ENCODE measurements at regions not wholly inside any gene's neighbourhood (a gene's known extent, or its start where the extent isn't known, plus 50 kb on each side); places are given as distances from the start of the nearest gene placed in this dataset.

DNA sequence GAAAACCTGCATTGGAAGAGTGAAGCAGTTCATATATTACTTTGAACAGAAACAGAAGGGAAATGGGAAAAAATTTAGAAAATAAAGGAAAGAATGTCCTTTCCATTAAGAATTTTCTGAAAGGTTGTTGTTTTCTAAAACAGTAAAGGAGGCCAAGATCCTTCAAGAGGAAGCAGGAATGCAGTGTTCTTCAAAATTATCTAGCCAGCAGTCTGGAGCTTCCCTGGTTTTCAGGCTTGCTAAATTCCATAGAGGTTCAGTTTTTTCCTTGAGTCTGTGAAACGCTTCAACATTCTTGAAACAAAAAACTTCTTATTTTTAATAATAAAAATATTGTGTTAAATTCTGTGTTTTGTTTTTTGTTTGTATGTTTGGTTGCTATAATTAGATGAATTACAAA lies 189.0 kb upstream of the ANO3 start:
- no peak for TF ChIP-seq GABPB1 (CRISPR knock-in tag; IDR thresholded peaks at IDR 0.05)
- TF ChIP-seq FOXJ3 (CRISPR knock-in tag; IDR thresholded peaks at IDR 0.05; ENCODE audit: borderline replicate concordance), result no peak
- TF ChIP-seq E2F4 (CRISPR knock-in tag; IDR thresholded peaks at IDR 0.05; ENCODE audit: borderline replicate concordance, low read depth), result no peak
- TF ChIP-seq NR2C2 (CRISPR knock-in tag; IDR thresholded peaks at IDR 0.05), result no peak
- TF ChIP-seq, protein P1, sequence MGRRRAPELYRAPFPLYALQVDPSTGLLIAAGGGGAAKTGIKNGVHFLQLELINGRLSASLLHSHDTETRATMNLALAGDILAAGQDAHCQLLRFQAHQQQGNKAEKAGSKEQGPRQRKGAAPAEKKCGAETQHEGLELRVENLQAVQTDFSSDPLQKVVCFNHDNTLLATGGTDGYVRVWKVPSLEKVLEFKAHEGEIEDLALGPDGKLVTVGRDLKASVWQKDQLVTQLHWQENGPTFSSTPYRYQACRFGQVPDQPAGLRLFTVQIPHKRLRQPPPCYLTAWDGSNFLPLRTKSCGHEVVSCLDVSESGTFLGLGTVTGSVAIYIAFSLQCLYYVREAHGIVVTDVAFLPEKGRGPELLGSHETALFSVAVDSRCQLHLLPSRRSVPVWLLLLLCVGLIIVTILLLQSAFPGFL (CRISPR knock-in tag; IDR thresholded peaks at IDR 0.05; ENCODE audit: borderline replicate concordance), result no peak
- TF ChIP-seq ZNF121 (CRISPR knock-in tag; IDR thresholded peaks at IDR 0.05), result no peak
- TF ChIP-seq, protein P2, sequence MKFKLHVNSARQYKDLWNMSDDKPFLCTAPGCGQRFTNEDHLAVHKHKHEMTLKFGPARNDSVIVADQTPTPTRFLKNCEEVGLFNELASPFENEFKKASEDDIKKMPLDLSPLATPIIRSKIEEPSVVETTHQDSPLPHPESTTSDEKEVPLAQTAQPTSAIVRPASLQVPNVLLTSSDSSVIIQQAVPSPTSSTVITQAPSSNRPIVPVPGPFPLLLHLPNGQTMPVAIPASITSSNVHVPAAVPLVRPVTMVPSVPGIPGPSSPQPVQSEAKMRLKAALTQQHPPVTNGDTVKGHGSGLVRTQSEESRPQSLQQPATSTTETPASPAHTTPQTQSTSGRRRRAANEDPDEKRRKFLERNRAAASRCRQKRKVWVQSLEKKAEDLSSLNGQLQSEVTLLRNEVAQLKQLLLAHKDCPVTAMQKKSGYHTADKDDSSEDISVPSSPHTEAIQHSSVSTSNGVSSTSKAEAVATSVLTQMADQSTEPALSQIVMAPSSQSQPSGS (CRISPR knock-in tag; IDR thresholded peaks at IDR 0.05; ENCODE audit: borderline replicate concordance, low read depth), result no peak
- no peak for TF ChIP-seq ELF4 (CRISPR knock-in tag; IDR thresholded peaks at IDR 0.05; ENCODE audit: low read depth)
- TF ChIP-seq, protein P3, sequence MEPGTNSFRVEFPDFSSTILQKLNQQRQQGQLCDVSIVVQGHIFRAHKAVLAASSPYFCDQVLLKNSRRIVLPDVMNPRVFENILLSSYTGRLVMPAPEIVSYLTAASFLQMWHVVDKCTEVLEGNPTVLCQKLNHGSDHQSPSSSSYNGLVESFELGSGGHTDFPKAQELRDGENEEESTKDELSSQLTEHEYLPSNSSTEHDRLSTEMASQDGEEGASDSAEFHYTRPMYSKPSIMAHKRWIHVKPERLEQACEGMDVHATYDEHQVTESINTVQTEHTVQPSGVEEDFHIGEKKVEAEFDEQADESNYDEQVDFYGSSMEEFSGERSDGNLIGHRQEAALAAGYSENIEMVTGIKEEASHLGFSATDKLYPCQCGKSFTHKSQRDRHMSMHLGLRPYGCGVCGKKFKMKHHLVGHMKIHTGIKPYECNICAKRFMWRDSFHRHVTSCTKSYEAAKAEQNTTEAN (CRISPR knock-in tag; IDR thresholded peaks at IDR 0.05), result no peak
- no peak for TF ChIP-seq TCF7 (CRISPR knock-in tag; IDR thresholded peaks at IDR 0.05; ENCODE audit: low read depth)
- TF ChIP-seq ZBTB21 (CRISPR knock-in tag; IDR thresholded peaks at IDR 0.05; ENCODE audit: borderline replicate concordance), result no peak
- TF ChIP-seq CBFB (CRISPR knock-in tag; IDR thresholded peaks at IDR 0.05; ENCODE audit: low read depth), result no peak
- TF ChIP-seq ZNF263 (CRISPR knock-in tag; IDR thresholded peaks at IDR 0.05; ENCODE audit: low read depth), result no peak
- no peak for TF ChIP-seq CREB1 (CRISPR knock-in tag; IDR thresholded peaks at IDR 0.05)
- TF ChIP-seq NFE2L1 (CRISPR knock-in tag; IDR thresholded peaks at IDR 0.05), result no peak
- TF ChIP-seq EMX1 (CRISPR knock-in tag; IDR thresholded peaks at IDR 0.05), result no peak
- no peak for TF ChIP-seq RORB (CRISPR knock-in tag; IDR thresholded peaks at IDR 0.05)
- TF ChIP-seq, protein P4, sequence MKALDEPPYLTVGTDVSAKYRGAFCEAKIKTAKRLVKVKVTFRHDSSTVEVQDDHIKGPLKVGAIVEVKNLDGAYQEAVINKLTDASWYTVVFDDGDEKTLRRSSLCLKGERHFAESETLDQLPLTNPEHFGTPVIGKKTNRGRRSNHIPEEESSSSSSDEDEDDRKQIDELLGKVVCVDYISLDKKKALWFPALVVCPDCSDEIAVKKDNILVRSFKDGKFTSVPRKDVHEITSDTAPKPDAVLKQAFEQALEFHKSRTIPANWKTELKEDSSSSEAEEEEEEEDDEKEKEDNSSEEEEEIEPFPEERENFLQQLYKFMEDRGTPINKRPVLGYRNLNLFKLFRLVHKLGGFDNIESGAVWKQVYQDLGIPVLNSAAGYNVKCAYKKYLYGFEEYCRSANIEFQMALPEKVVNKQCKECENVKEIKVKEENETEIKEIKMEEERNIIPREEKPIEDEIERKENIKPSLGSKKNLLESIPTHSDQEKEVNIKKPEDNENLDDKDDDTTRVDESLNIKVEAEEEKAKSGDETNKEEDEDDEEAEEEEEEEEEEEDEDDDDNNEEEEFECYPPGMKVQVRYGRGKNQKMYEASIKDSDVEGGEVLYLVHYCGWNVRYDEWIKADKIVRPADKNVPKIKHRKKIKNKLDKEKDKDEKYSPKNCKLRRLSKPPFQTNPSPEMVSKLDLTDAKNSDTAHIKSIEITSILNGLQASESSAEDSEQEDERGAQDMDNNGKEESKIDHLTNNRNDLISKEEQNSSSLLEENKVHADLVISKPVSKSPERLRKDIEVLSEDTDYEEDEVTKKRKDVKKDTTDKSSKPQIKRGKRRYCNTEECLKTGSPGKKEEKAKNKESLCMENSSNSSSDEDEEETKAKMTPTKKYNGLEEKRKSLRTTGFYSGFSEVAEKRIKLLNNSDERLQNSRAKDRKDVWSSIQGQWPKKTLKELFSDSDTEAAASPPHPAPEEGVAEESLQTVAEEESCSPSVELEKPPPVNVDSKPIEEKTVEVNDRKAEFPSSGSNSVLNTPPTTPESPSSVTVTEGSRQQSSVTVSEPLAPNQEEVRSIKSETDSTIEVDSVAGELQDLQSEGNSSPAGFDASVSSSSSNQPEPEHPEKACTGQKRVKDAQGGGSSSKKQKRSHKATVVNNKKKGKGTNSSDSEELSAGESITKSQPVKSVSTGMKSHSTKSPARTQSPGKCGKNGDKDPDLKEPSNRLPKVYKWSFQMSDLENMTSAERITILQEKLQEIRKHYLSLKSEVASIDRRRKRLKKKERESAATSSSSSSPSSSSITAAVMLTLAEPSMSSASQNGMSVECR (CRISPR knock-in tag; IDR thresholded peaks at IDR 0.05; ENCODE audit: borderline replicate concordance), result no peak
- no peak for TF ChIP-seq IRF2 (CRISPR knock-in tag; IDR thresholded peaks at IDR 0.05; ENCODE audit: borderline replicate concordance, low read depth)
- no peak for TF ChIP-seq ZNF281 (CRISPR knock-in tag; IDR thresholded peaks at IDR 0.05)
- ATAC-seq, result no peak
- H3K36me3 Mint-ChIP-seq, result no peaks in the 10 kb centered on the region
- DNase-seq (ENCODE audit: low spot score), result no peak
- 0 out of 2 replicates have a peak overlapping the region, but pooled peaks have one; percentile 24 for H3K27ac Mint-ChIP-seq
- H3K4me3 Mint-ChIP-seq, result no peak overlapping the region
- CTCF ChIA-PET, result interaction anchor here (1.6 kb wide), 1 partner anchor 8 kb away, joined by 7 read pairs; no protein-coding TSS in a partner anchor
- no peaks in the 10 kb centered on the region for H3K27me3 Mint-ChIP-seq (ENCODE audit: low read depth)
- H3K4me1 Mint-ChIP-seq, result peaks cover 26% of the 10 kb centered on the region
- POLR2A ChIA-PET, result no interaction called here
- no peaks in the 10 kb centered on the region for H3K9me3 Mint-ChIP-seq
